Hepatocyte (in vitro differentiated cells): ENCODE measurements at regions not wholly inside any gene's neighbourhood (a gene's known extent, or its start where the extent isn't known, plus 50 kb on each side); places are given as distances from the start of the nearest gene placed in this dataset.

Experiments
- DNase-seq: peaks from one replicate; pipeline ENCODE4 v3.0.0-alpha.2; 2016; ENCODE audit warnings: low spot score
- H2AFZ ChIP-seq: fragments of 200-600 bp; sonication (generic); 2 replicates; pipeline ENCODE4 v1.6.0; 2016; ENCODE audit warnings: antibody characterized with exemption, mild to moderate bottlenecking
- H3K27ac ChIP-seq: fragments of 200-600 bp; sonication (generic); 2 replicates; pipeline ENCODE4 v1.5.1; 2016; ENCODE audit warnings: mild to moderate bottlenecking
- H3K27me3 ChIP-seq: fragments of 200-600 bp; sonication (generic); 2 replicates; pipeline ENCODE4 v1.6.1; 2016
- H3K36me3 ChIP-seq: fragments of 200-600 bp; sonication (generic); replicated peaks from 2 replicates; pipeline ENCODE4 v1.5.1; 2016; ENCODE audit warnings: low read depth; ENCODE audit not compliant: insufficient read depth
- H3K4me1 ChIP-seq: fragments of 200-600 bp; sonication (generic); 2 replicates; pipeline ENCODE4 v1.5.1; 2016; ENCODE audit warnings: mild to moderate bottlenecking, moderate library complexity; ENCODE audit not compliant: insufficient read depth
- H3K4me2 ChIP-seq: fragments of 200-600 bp; sonication (generic); 2 replicates; pipeline ENCODE4 v1.6.0; 2016
- H3K4me3 ChIP-seq: fragments of 200-600 bp; sonication (generic); 2 replicates; pipeline ENCODE4 v1.5.1; 2016; ENCODE audit warnings: mild to moderate bottlenecking
- H3K79me2 ChIP-seq: fragments of 200-600 bp; sonication (generic); 2 replicates; pipeline ENCODE4 v1.6.0; 2017; ENCODE audit warnings: mild to moderate bottlenecking
- H3K9me2 ChIP-seq: fragments of 200-600 bp; sonication (generic); replicated peaks from 2 replicates; pipeline ENCODE4 v1.6.0; 2017; ENCODE audit warnings: mild to moderate bottlenecking; ENCODE audit not compliant: insufficient read depth
- H3K9me3 ChIP-seq: fragments of 200-600 bp; sonication (generic); 2 replicates; pipeline ENCODE4 v1.5.1; 2016; ENCODE audit warnings: low read depth, mild to moderate bottlenecking
- H4K20me1 ChIP-seq: fragments of 200-600 bp; sonication (generic); 2 replicates; pipeline ENCODE4 v1.6.0; 2016; ENCODE audit warnings: mild to moderate bottlenecking; ENCODE audit not compliant: insufficient read depth, poor library complexity, severe bottlenecking
- EZH2 ChIP-seq: fragments of 200-600 bp; sonication (generic); IDR thresholded peaks from 2 replicates; pipeline ENCODE4 v1.6.1; 2016; ENCODE audit warnings: antibody characterized with exemption, mild to moderate bottlenecking, borderline replicate concordance
- EZH2phosphoT487 ChIP-seq: fragments of 200-600 bp; sonication (generic); IDR thresholded peaks from one replicate; pipeline ENCODE4 v1.6.1; 2018; ENCODE audit warnings: antibody characterized with exemption, mild to moderate bottlenecking, low read depth, moderate library complexity; ENCODE audit not compliant: unreplicated experiment, severe bottlenecking
- WGBS: methylation state at CpG from one replicate; pipeline ENCODE4 v1.1.6; 2016; ENCODE audit warnings: low lambda C conversion rate; ENCODE audit errors: missing lambda C conversion rate; 5-methylcytosine and 5-hydroxymethylcytosine counted together
- TF ChIP-seq, protein P1 (sequence below): fragments of 200-600 bp; sonication (generic); IDR thresholded peaks from 2 replicates; pipeline ENCODE4 v1.5.1; 2016; ENCODE audit warnings: antibody characterized with exemption, mild to moderate bottlenecking; ENCODE audit not compliant: poor library complexity

GRCh38 chr4:175459571-175459970, 352.5 kb downstream of the GPM6A start:
- no peak overlapping the region for H3K4me2 ChIP-seq
- TF ChIP-seq EZH2phosphoT487 (no peak), EZH2 (no peak)
- TF ChIP-seq, protein P1, sequence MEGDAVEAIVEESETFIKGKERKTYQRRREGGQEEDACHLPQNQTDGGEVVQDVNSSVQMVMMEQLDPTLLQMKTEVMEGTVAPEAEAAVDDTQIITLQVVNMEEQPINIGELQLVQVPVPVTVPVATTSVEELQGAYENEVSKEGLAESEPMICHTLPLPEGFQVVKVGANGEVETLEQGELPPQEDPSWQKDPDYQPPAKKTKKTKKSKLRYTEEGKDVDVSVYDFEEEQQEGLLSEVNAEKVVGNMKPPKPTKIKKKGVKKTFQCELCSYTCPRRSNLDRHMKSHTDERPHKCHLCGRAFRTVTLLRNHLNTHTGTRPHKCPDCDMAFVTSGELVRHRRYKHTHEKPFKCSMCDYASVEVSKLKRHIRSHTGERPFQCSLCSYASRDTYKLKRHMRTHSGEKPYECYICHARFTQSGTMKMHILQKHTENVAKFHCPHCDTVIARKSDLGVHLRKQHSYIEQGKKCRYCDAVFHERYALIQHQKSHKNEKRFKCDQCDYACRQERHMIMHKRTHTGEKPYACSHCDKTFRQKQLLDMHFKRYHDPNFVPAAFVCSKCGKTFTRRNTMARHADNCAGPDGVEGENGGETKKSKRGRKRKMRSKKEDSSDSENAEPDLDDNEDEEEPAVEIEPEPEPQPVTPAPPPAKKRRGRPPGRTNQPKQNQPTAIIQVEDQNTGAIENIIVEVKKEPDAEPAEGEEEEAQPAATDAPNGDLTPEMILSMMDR: no peak
- no peaks in the 10 kb centered on the region for H3K4me1 ChIP-seq
- no peak overlapping the region for H2AFZ ChIP-seq
- H3K79me2 ChIP-seq: no peaks in the 10 kb centered on the region
- no peaks in the 10 kb centered on the region for H3K9me3 ChIP-seq
- H3K27ac ChIP-seq: no peak overlapping the region
- no peaks in the 10 kb centered on the region for H3K9me2 ChIP-seq
- no peaks in the 10 kb centered on the region for H4K20me1 ChIP-seq
- no peaks in the 10 kb centered on the region for H3K27me3 ChIP-seq
- no peak overlapping the region for H3K4me3 ChIP-seq
- DNase-seq: no peak
- no peaks in the 10 kb centered on the region for H3K36me3 ChIP-seq

GRCh38 chr4:175460414-175460813, 351.6 kb downstream of the GPM6A start:
- no peak overlapping the region for H3K4me2 ChIP-seq
- no peaks in the 10 kb centered on the region for H3K79me2 ChIP-seq
- no peak overlapping the region for H2AFZ ChIP-seq
- WGBS: 77% methylated on average over 4 of the region's 4 CpGs
- no peaks in the 10 kb centered on the region for H3K27me3 ChIP-seq
- H3K36me3 ChIP-seq: no peaks in the 10 kb centered on the region
- no peaks in the 10 kb centered on the region for H3K4me1 ChIP-seq
- DNase-seq: no peak
- no peak overlapping the region for H3K4me3 ChIP-seq
- no peaks in the 10 kb centered on the region for H3K9me3 ChIP-seq
- H3K9me2 ChIP-seq: no peaks in the 10 kb centered on the region
- H4K20me1 ChIP-seq: no peaks in the 10 kb centered on the region
- H3K27ac ChIP-seq: no peak overlapping the region
- TF ChIP-seq EZH2phosphoT487 (no peak), EZH2 (no peak)
- TF ChIP-seq, protein P1: no peak

GRCh38 chr4:175469514-175469913, 342.6 kb downstream of the GPM6A start:
- no peak overlapping the region for H3K4me3 ChIP-seq
- no peak for TF ChIP-seq EZH2
- no peak for TF ChIP-seq EZH2phosphoT487
- TF ChIP-seq, protein P1: no peak
- no peaks in the 10 kb centered on the region for H3K79me2 ChIP-seq
- no peaks in the 10 kb centered on the region for H3K9me3 ChIP-seq
- H3K9me2 ChIP-seq: no peaks in the 10 kb centered on the region
- H2AFZ ChIP-seq: no peak overlapping the region
- no peaks in the 10 kb centered on the region for H3K27me3 ChIP-seq
- H4K20me1 ChIP-seq: no peaks in the 10 kb centered on the region
- DNase-seq: peak; percentile 13
- H3K36me3 ChIP-seq: no peaks in the 10 kb centered on the region
- no peak overlapping the region for H3K4me2 ChIP-seq
- 57% methylated on average over 2 of the region's 2 CpGs for WGBS
- H3K27ac ChIP-seq: no peak overlapping the region
- H3K4me1 ChIP-seq: no peaks in the 10 kb centered on the region

GRCh38 chr4:175470131-175470530, 341.9 kb downstream of the GPM6A start:
- WGBS: 36% methylated on average over 1 of the region's 1 CpG

More at GRCh38 chr4:175470131-175470530, 341.9 kb downstream of the GPM6A start:
- Histone ChIP-seq H3K4me3 (no peak overlapping the region), H3K27ac (no peak overlapping the region), H3K4me2 (no peak overlapping the region), H3K36me3 (no peaks in the 10 kb centered on the region), H4K20me1 (no peaks in the 10 kb centered on the region), H2AFZ (no peak overlapping the region), H3K79me2 (no peaks in the 10 kb centered on the region), H3K27me3 (no peaks in the 10 kb centered on the region), H3K9me2 (no peaks in the 10 kb centered on the region), H3K9me3 (no peaks in the 10 kb centered on the region), H3K4me1 (no peaks in the 10 kb centered on the region)
- TF ChIP-seq, protein P1: no peak
- TF ChIP-seq EZH2phosphoT487 (no peak), EZH2 (no peak)
- DNase-seq: no peak
